Peyer's patch (tissue), 4 donors: ENCODE measurements at regions not wholly inside any gene's neighbourhood (a gene's known extent, or its start where the extent isn't known, plus 50 kb on each side); places are given as distances from the start of the nearest gene placed in this dataset.

Experiments
- DNase-seq, 3 donors: peaks; one replicate each; pipeline ENCODE4 v3.0.0-alpha.2; 2017 to 2019
- H3K27ac ChIP-seq, 4 donors: fragments of 200-600 bp; sonication (generic); one replicate each; pipeline ENCODE4 v1.5.1; 2016 to 2019
- H3K27me3 ChIP-seq, 2 donors: fragments of 200-600 bp; sonication (generic); one replicate each; pipeline ENCODE4 v1.5.1; 2019
- H3K36me3 ChIP-seq, 3 donors: fragments of 200-600 bp; sonication (generic); one replicate each; pipeline ENCODE4 v1.5.1; 2016 to 2019
- H3K4me1 ChIP-seq, 4 donors: fragments of 200-600 bp; sonication (generic); one replicate each; pipeline ENCODE4 v1.5.1; 2016 to 2019
- H3K4me3 ChIP-seq, 4 donors: fragments of 200-600 bp; sonication (generic); 1 replicate in 3 of 4; 2 replicates in 1 of 4; pipeline ENCODE4 v1.5.1; 2016 to 2019; ENCODE audit warnings: mild to moderate bottlenecking in 1 of 4
- H3K9me3 ChIP-seq, 4 donors: fragments of 200-600 bp; sonication (generic); one replicate each; pipeline ENCODE4 v1.5.1; 2016 to 2019; ENCODE audit warnings: mild to moderate bottlenecking in 1 of 4
- CTCF ChIP-seq, 6 experiments: fragments of 450-650 bp in 4 of 6; fragments of 200-600 bp in 2 of 6; sonication (generic) in 1 of 6; IDR thresholded peaks; one replicate each; pipeline ENCODE4 v1.5.1; 2017 to 2019; ENCODE audit warnings: antibody characterized with exemption in 6 of 6, mild to moderate bottlenecking in 3 of 6, moderate library complexity in 1 of 6
- POLR2A ChIP-seq, 2 donors: fragments of 450-650 bp; IDR thresholded peaks; one replicate each; pipeline ENCODE4 v1.5.1; 2017; ENCODE audit warnings: antibody characterized with exemption in 2 of 2, mild to moderate bottlenecking in 2 of 2, moderate library complexity in 2 of 2

- Histone ChIP-seq H3K36me3 (no peaks in the 10 kb centered on the region), H3K9me3 (no peaks in the 10 kb centered on the region), H3K27ac (no peak overlapping the region), H3K27me3 (no peaks in the 10 kb centered on the region), H3K4me1 (no peaks in the 10 kb centered on the region), H3K4me3 (no peak overlapping the region)
- no peak for DNase-seq
- TF ChIP-seq CTCF (IDR thresholded peaks at IDR 0.05), result no peak
- no peak for TF ChIP-seq POLR2A (IDR thresholded peaks at IDR 0.05)
Observed at GRCh38 chr2:16076911-16077310, 136.6 kb downstream of the MYCN start.

- no peak for DNase-seq
- no peak overlapping the region for H3K27ac ChIP-seq
- TF ChIP-seq CTCF (IDR thresholded peaks at IDR 0.05), result no peak
- no peak for TF ChIP-seq POLR2A (IDR thresholded peaks at IDR 0.05)
- H3K36me3 ChIP-seq, result no peaks in the 10 kb centered on the region
- H3K27me3 ChIP-seq, result no peaks in the 10 kb centered on the region
- no peaks in the 10 kb centered on the region for H3K9me3 ChIP-seq
- H3K4me1 ChIP-seq, result no peaks in the 10 kb centered on the region
- no peak overlapping the region for H3K4me3 ChIP-seq
Observed at GRCh38 chr2:16075045-16076012, 135.0 kb downstream of the MYCN start.

GRCh38 chr2:16073921-16074425 lies 133.6 kb downstream of the MYCN start:
- Histone ChIP-seq H3K27me3 (no peaks in the 10 kb centered on the region), H3K4me3 (no peak overlapping the region), H3K36me3 (no peaks in the 10 kb centered on the region), H3K4me1 (no peaks in the 10 kb centered on the region), H3K27ac (no peak overlapping the region), H3K9me3 (no peaks in the 10 kb centered on the region)
- no peak for DNase-seq
- no peak for TF ChIP-seq POLR2A (IDR thresholded peaks at IDR 0.05)
- TF ChIP-seq CTCF (IDR thresholded peaks at IDR 0.05), result no peak

GRCh38 chr2:16073471-16073870 lies 133.1 kb downstream of the MYCN start:
- H3K9me3 ChIP-seq, result no peaks in the 10 kb centered on the region
- DNase-seq, result no peak
- H3K4me1 ChIP-seq, result no peaks in the 10 kb centered on the region
- H3K27ac ChIP-seq, result no peak overlapping the region
- no peaks in the 10 kb centered on the region for H3K27me3 ChIP-seq
- no peaks in the 10 kb centered on the region for H3K36me3 ChIP-seq
- TF ChIP-seq POLR2A (IDR thresholded peaks at IDR 0.05), result no peak
- TF ChIP-seq CTCF (IDR thresholded peaks at IDR 0.05), result no peak
- H3K4me3 ChIP-seq, result no peak overlapping the region

GRCh38 chr2:16072638-16073290 lies 132.4 kb downstream of the MYCN start:
- no peak overlapping the region for H3K4me3 ChIP-seq
- no peaks in the 10 kb centered on the region for H3K9me3 ChIP-seq
- no peaks in the 10 kb centered on the region for H3K4me1 ChIP-seq
- H3K27me3 ChIP-seq, result no peaks in the 10 kb centered on the region
- no peak overlapping the region for H3K27ac ChIP-seq
- DNase-seq, result no peak
- TF ChIP-seq CTCF (IDR thresholded peaks at IDR 0.05), result peak in 1 of 6 experiments; percentile 21
- no peak for TF ChIP-seq POLR2A (IDR thresholded peaks at IDR 0.05)
- no peaks in the 10 kb centered on the region for H3K36me3 ChIP-seq
